GM06990 (cell line): ENCODE measurements at regions not wholly inside any gene's neighbourhood (a gene's known extent, or its start where the extent isn't known, plus 50 kb on each side); places are given as distances from the start of the nearest gene placed in this dataset.
A peak's percentile ranks its signal among the peaks of the same experiment; 100 is the strongest.

Experiments used
- DNase-seq: peaks from one replicate; pipeline ENCODE4 v3.0.0-alpha.2; 2011; ENCODE audit not compliant: insufficient read length; ENCODE audit errors: extremely low read depth
- H3K27me3 ChIP-seq: replicated peaks from 2 replicates; pipeline ENCODE4 v1.6.0; 2011; ENCODE audit warnings: low read length; ENCODE audit not compliant: control insufficient read depth, insufficient read depth
- H3K36me3 ChIP-seq: 2 replicates; pipeline ENCODE4 v1.5.1; 2011; ENCODE audit warnings: low read length; ENCODE audit not compliant: control insufficient read depth, insufficient read depth
- H3K4me3 ChIP-seq: replicated peaks from 2 replicates; pipeline ENCODE4 v1.5.1; 2011; ENCODE audit warnings: low read depth, mild to moderate bottlenecking, control low read depth, low read length
- CTCF ChIP-seq: IDR thresholded peaks from 2 replicates; pipeline ENCODE4 v1.5.1; 2011; ENCODE audit warnings: low read length, control low read depth, mild to moderate bottlenecking, inconsistent platforms; ENCODE audit not compliant: insufficient read depth, poor library complexity, severe bottlenecking

- Histone ChIP-seq H3K36me3 (no peaks in the 10 kb centered on the region), H3K27me3 (no peaks in the 10 kb centered on the region), H3K4me3 (no peak overlapping the region)
- TF ChIP-seq CTCF: no peak
- DNase-seq: no peak
Observed at GRCh38 chr5:77855369-77855768, 79.2 kb upstream of the TBCA start.

- no peak for TF ChIP-seq CTCF
- no peak for DNase-seq
- Histone ChIP-seq H3K27me3 (no peaks in the 10 kb centered on the region), H3K36me3 (no peaks in the 10 kb centered on the region), H3K4me3 (no peak overlapping the region)
Observed at GRCh38 chr5:77853353-77853907, 77.3 kb upstream of the TBCA start.

DNA sequence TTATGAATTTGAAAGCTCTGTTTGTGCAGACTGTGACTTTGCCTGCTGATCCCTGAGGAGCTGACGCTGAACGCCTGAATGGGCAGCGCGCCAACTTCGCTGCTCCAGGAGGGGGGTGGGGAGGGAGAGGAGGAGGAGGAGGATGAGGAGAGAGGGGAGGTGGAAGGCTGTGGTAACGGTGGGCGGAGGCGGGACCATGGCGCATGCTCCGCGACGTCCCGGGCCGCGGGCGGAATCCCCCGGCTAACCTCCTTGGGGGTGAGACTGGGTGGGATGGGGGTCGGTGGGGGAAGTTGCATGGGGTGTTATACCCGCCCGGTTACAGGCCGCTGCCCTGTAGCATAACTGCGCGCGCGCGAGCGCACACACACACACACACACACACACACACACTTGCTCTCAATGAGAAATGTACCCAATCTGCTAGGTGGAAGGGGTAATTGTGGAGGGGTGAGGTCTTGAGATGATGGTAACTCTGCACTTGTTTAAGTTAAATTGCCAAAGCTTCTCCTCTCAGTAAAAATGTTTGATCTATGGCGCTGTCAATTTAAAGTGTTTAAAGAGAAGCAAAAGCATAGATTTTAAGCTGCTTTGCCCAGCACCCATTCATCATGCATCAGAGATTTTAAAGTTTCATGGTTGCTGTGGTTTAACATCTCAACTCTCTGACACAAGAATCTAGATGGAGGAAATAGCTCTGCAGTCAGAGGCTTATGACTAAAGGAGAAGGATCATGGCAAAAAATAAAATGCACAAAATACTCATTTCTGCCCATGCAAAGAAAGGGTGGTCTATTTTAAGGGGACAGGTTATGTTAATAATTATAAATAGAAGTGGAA lies 76.6 kb upstream of the TBCA start:
- no peak for TF ChIP-seq CTCF
- peak; percentile 92 for DNase-seq
- Histone ChIP-seq H3K36me3 (no peaks in the 10 kb centered on the region), H3K4me3 (peak overlapping the region; percentile 70), H3K27me3 (no peaks in the 10 kb centered on the region)

DNA sequence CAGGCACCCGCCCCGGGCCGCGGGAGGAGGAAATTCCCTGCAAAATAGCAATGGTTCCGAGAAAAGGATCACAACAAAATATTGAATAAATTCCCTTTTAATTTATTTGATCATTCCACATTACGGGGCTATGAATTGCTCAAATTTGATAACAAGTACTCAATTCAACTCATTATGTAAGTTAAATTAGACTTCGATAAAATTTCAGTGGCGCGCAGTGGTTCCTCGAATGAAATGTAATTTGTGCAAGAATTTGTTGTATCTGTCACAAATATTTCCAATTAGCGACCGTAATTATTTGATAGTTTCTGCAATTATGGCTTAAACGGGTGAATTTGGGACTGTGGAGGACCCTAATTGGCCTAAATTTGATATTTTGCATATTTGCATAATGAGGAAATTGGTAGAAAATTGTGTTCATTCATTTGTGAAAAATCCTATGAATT lies 76.0 kb upstream of the TBCA start:
- H3K36me3 ChIP-seq: no peaks in the 10 kb centered on the region
- TF ChIP-seq CTCF: no peak
- no peaks in the 10 kb centered on the region for H3K27me3 ChIP-seq
- H3K4me3 ChIP-seq: peak overlapping the region; percentile 70
- no peak for DNase-seq

DNA sequence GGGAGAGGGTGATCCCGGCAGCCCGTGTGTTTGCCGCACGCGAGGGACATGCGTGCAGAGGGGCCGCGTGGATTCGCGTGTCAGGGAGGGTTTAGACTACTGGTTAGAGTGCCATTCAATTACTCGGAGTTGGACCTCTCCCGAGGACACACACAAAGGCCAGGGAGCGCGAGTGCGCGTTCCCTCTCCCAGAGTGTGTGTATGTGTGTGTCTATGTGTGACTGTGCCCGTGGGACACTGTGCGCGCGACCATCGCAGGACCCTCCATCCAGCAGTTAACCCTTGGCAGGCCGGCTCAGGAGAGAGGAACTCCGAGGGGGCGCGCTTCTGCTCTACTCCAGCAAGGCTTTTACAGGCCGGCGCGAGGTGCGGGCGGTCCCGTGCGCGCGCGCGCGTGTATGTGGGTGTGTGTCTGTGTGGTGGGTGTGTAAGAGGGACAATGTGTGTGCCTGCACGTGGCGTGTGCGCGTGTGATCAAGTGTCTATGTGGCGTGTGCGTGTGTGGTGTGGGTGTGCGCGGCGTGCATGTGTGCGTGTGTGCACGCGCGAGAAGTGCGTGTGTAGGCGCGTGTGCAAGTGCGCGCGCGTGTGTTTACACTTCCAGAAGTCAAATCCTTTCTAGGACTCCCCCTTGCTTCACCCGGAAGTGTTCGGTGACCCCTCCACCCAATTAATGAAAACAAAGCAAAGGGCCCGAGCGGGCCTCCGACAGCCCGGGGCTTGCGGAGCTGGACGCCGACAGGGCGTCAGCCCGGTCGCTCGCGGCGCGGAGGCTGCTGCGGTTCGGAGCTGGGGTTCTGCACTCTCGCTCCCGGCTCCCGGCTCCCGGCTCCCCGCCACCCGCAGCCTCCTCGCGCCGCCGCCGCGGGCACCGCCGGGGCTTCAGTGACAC lies 75.3 kb upstream of the TBCA start:
- no peaks in the 10 kb centered on the region for H3K36me3 ChIP-seq
- H3K27me3 ChIP-seq: no peaks in the 10 kb centered on the region
- H3K4me3 ChIP-seq: peak overlapping the region; percentile 70
- no peak for TF ChIP-seq CTCF
- peak; percentile 51 for DNase-seq
